HUES48 (cell line): ENCODE measurements at regions not wholly inside any gene's neighbourhood (a gene's known extent, or its start where the extent isn't known, plus 50 kb on each side); places are given as distances from the start of the nearest gene placed in this dataset.

Experiments
- H3K27ac ChIP-seq: one replicate; pipeline ENCODE4 v1.7.0; 2013; ENCODE audit warnings: low read depth, low read length, inconsistent platforms
- H3K27me3 ChIP-seq: 2 replicates; pipeline ENCODE4 v1.6.1; 2013; ENCODE audit warnings: mild to moderate bottlenecking, low read length; ENCODE audit not compliant: control insufficient read depth, insufficient read depth
- H3K36me3 ChIP-seq: 2 replicates; pipeline ENCODE4 v1.6.1; 2013; ENCODE audit warnings: low read length; ENCODE audit not compliant: control insufficient read depth, insufficient read depth
- H3K4me1 ChIP-seq: 2 replicates; pipeline ENCODE4 v1.6.1; 2013; ENCODE audit warnings: mild to moderate bottlenecking, low read length; ENCODE audit not compliant: control insufficient read depth, insufficient read depth
- H3K4me3 ChIP-seq: 2 replicates; pipeline ENCODE4 v1.5.1; 2013; ENCODE audit warnings: mild to moderate bottlenecking, low read depth, low read length
- H3K9ac ChIP-seq: 2 replicates; pipeline ENCODE4 v1.6.1; 2013; ENCODE audit warnings: mild to moderate bottlenecking, low read depth, low read length, moderate library complexity
- H3K9me3 ChIP-seq: 2 replicates; pipeline ENCODE4 v1.6.1; 2013; ENCODE audit warnings: low read length; ENCODE audit not compliant: control insufficient read depth, insufficient read depth

- no peak overlapping the region for H3K9ac ChIP-seq
- no peaks in the 10 kb centered on the region for H3K27me3 ChIP-seq
- no peak overlapping the region for H3K4me3 ChIP-seq
- no peaks in the 10 kb centered on the region for H3K9me3 ChIP-seq
- no peaks in the 10 kb centered on the region for H3K36me3 ChIP-seq
- H3K4me1 ChIP-seq, result peaks cover 11% of the 10 kb centered on the region
- no peak overlapping the region for H3K27ac ChIP-seq
Observed at GRCh38 chr1:167145965-167146364, 52.1 kb downstream of the STYXL2 start.

GRCh38 chr1:167146903-167147539, 53.1 kb downstream of the STYXL2 start:
- Histone ChIP-seq H3K27me3 (no peaks in the 10 kb centered on the region), H3K4me3 (no peak overlapping the region), H3K9me3 (no peaks in the 10 kb centered on the region), H3K27ac (no peak overlapping the region), H3K36me3 (no peaks in the 10 kb centered on the region), H3K4me1 (peaks cover 11% of the 10 kb centered on the region), H3K9ac (no peak overlapping the region)

GRCh38 chr1:167148421-167148820, 54.5 kb downstream of the STYXL2 start:
- Histone ChIP-seq H3K27ac (peak overlapping the region; percentile 11), H3K36me3 (no peaks in the 10 kb centered on the region), H3K27me3 (no peaks in the 10 kb centered on the region), H3K4me3 (no peak overlapping the region), H3K4me1 (peaks cover 15% of the 10 kb centered on the region), H3K9ac (no peak overlapping the region), H3K9me3 (no peaks in the 10 kb centered on the region)

GRCh38 chr1:167149793-167150491, 56.1 kb downstream of the STYXL2 start:
- H3K4me3 ChIP-seq, result no peak overlapping the region
- H3K9me3 ChIP-seq, result no peaks in the 10 kb centered on the region
- no peak overlapping the region for H3K9ac ChIP-seq
- peaks cover 15% of the 10 kb centered on the region for H3K4me1 ChIP-seq
- no peak overlapping the region for H3K27ac ChIP-seq
- H3K36me3 ChIP-seq, result no peaks in the 10 kb centered on the region
- H3K27me3 ChIP-seq, result no peaks in the 10 kb centered on the region

GRCh38 chr1:167150492-167150833, 56.6 kb downstream of the STYXL2 start:
- H3K36me3 ChIP-seq, result no peaks in the 10 kb centered on the region
- H3K4me1 ChIP-seq, result peaks cover 15% of the 10 kb centered on the region
- H3K4me3 ChIP-seq, result no peak overlapping the region
- H3K9ac ChIP-seq, result no peak overlapping the region
- no peaks in the 10 kb centered on the region for H3K27me3 ChIP-seq
- H3K27ac ChIP-seq, result no peak overlapping the region
- no peaks in the 10 kb centered on the region for H3K9me3 ChIP-seq

- Histone ChIP-seq H3K9me3 (no peaks in the 10 kb centered on the region), H3K4me3 (no peak overlapping the region), H3K9ac (no peak overlapping the region), H3K36me3 (no peaks in the 10 kb centered on the region), H3K27ac (no peak overlapping the region), H3K27me3 (no peaks in the 10 kb centered on the region), H3K4me1 (peaks cover 18% of the 10 kb centered on the region)
Observed at GRCh38 chr1:167152192-167152876, 58.5 kb downstream of the STYXL2 start.

- Histone ChIP-seq H3K36me3 (no peaks in the 10 kb centered on the region), H3K4me1 (peaks cover 24% of the 10 kb centered on the region), H3K27me3 (no peaks in the 10 kb centered on the region), H3K4me3 (no peak overlapping the region), H3K9ac (no peak overlapping the region), H3K9me3 (no peaks in the 10 kb centered on the region; the same call in 1 of the 2 replicates), H3K27ac (no peak overlapping the region)
Observed at GRCh38 chr1:167156466-167156865, 62.6 kb downstream of the STYXL2 start.

- Histone ChIP-seq H3K4me3 (no peak overlapping the region), H3K27ac (no peak overlapping the region), H3K4me1 (peaks cover 26% of the 10 kb centered on the region), H3K36me3 (no peaks in the 10 kb centered on the region), H3K9me3 (no peaks in the 10 kb centered on the region; the same call in 1 of the 2 replicates), H3K27me3 (no peaks in the 10 kb centered on the region), H3K9ac (no peak overlapping the region)
Observed at GRCh38 chr1:167157114-167157513, 63.2 kb downstream of the STYXL2 start.

- H3K9me3 ChIP-seq, result no peaks in the 10 kb centered on the region; the same call in 1 of the 2 replicates
- peaks cover 33% of the 10 kb centered on the region for H3K4me1 ChIP-seq
- H3K9ac ChIP-seq, result no peak overlapping the region
- no peaks in the 10 kb centered on the region for H3K27me3 ChIP-seq
- H3K36me3 ChIP-seq, result no peaks in the 10 kb centered on the region
- H3K4me3 ChIP-seq, result no peak overlapping the region
- H3K27ac ChIP-seq, result peak overlapping the region; percentile 75
Observed at GRCh38 chr1:167158111-167158812, 62.4 kb upstream of the POU2F1 start.

- no peak overlapping the region for H3K9ac ChIP-seq
Observed at GRCh38 chr1:167158813-167159275, 61.8 kb upstream of the POU2F1 start.

More at GRCh38 chr1:167158813-167159275, 61.8 kb upstream of the POU2F1 start:
- Histone ChIP-seq H3K27ac (peak overlapping the region; percentile 75), H3K9me3 (no peaks in the 10 kb centered on the region; the same call in 1 of the 2 replicates), H3K4me3 (no peak overlapping the region), H3K27me3 (no peaks in the 10 kb centered on the region), H3K4me1 (peaks cover 38% of the 10 kb centered on the region), H3K36me3 (no peaks in the 10 kb centered on the region)
